GM23248 (cell line): ENCODE measurements at regions not wholly inside any gene's neighbourhood (a gene's known extent, or its start where the extent isn't known, plus 50 kb on each side); places are given as distances from the start of the nearest gene placed in this dataset.

Experiments
- EZH2 ChIP-seq: fragments of 200-600 bp; sonication (generic); IDR thresholded peaks from 2 replicates; pipeline ENCODE4 v1.6.1; 2018; ENCODE audit warnings: antibody characterized with exemption, mild to moderate bottlenecking; ENCODE audit not compliant: insufficient read depth, poor library complexity, severe bottlenecking
- EZH2phosphoT487 ChIP-seq: fragments of 200-600 bp; sonication (generic); IDR thresholded peaks from 2 replicates; pipeline ENCODE4 v1.6.1; 2018; ENCODE audit warnings: antibody characterized with exemption, moderate library complexity, mild to moderate bottlenecking, low read depth; ENCODE audit not compliant: insufficient read depth

DNA sequence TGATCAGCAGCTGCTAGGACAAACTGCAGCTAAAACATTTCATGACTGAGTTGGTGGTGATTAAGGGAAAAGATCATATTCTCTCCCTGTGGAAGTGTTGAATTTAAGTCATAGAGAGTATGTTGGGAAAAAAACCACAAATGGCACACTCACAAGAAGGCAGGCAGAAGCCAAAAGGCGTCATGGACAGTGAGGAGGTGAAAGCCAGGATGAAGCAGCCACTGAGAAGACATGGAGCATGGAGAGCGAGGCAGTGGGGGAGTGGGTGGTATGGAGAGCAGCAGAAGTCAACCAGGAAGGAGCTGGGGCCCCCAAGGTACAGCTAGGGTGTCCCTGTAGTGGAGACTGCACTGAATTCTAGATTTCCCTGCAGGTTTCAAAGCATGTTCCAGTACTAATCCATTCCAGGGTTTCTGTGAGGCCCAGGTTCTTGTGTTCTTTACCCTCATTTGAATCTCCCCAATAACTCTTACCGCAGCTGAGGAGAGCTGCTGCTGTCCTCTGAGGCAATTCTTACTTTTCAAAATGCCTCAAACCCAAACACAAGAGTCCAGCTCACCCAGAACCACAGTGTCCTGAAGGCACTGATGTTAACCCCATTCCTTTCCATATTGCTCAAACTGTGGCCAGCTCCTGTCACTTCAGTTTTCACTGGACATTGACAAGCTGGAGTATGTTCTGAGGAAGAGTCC lies 191.8 kb upstream of the E2F8 start:
- no peak for TF ChIP-seq EZH2phosphoT487
- TF ChIP-seq EZH2, result no peak
